HEK293 (cell line): ENCODE measurements at regions not wholly inside any gene's neighbourhood (a gene's known extent, or its start where the extent isn't known, plus 50 kb on each side); places are given as distances from the start of the nearest gene placed in this dataset.

Source experiments
- HOXA7 ChIP-seq: sonication (generic); formaldehyde crosslinking; IDR thresholded peaks from 2 replicates; pipeline ENCODE4 v1.8.1; 2022; ENCODE audit warnings: missing genetic modification reagents, borderline replicate concordance
- KLF7 ChIP-seq: fragments of 450-650 bp; formaldehyde crosslinking; IDR thresholded peaks from 2 replicates; pipeline ENCODE4 v1.5.1; 2016; ENCODE audit warnings: missing biosample characterization, missing genetic modification characterization, borderline replicate concordance
- MYNN ChIP-seq: fragments of 450-650 bp; formaldehyde crosslinking; IDR thresholded peaks from 2 replicates; pipeline ENCODE4 v1.5.1; 2016; ENCODE audit warnings: missing biosample characterization, missing genetic modification characterization, borderline replicate concordance
- SP3 ChIP-seq: fragments of 450-650 bp; formaldehyde crosslinking; IDR thresholded peaks from 2 replicates; pipeline ENCODE4 v1.5.1; 2016; ENCODE audit warnings: missing biosample characterization, missing genetic modification characterization
- ZBTB1 ChIP-seq: fragments of 450-650 bp; formaldehyde crosslinking; IDR thresholded peaks from 2 replicates; pipeline ENCODE4 v1.5.1; 2016; ENCODE audit warnings: missing biosample characterization, missing genetic modification characterization
- ZBTB17 ChIP-seq: fragments of 450-650 bp; formaldehyde crosslinking; IDR thresholded peaks from 2 replicates; pipeline ENCODE4 v1.5.1; 2016; ENCODE audit warnings: missing biosample characterization, missing genetic modification characterization
- ZFHX2 ChIP-seq: fragments of 450-650 bp; formaldehyde crosslinking; conservative IDR thresholded peaks from 2 replicates; pipeline ENCODE4 v1.5.1; 2016; ENCODE audit warnings: missing biosample characterization, missing genetic modification characterization
- ZNF133 ChIP-seq: fragments of 450-650 bp; formaldehyde crosslinking; IDR thresholded peaks from 2 replicates; pipeline ENCODE4 v1.5.1; 2016; ENCODE audit warnings: missing biosample characterization, missing genetic modification characterization
- ZNF146 ChIP-seq: fragments of 450-650 bp; formaldehyde crosslinking; IDR thresholded peaks from 2 replicates; pipeline ENCODE4 v1.5.1; 2016; ENCODE audit warnings: missing biosample characterization, missing genetic modification characterization
- ZNF155 ChIP-seq: fragments of 450-650 bp; formaldehyde crosslinking; IDR thresholded peaks from 2 replicates; pipeline ENCODE4 v1.5.1; 2016; ENCODE audit warnings: missing biosample characterization, missing genetic modification characterization
- ZNF169 ChIP-seq: fragments of 450-650 bp; formaldehyde crosslinking; IDR thresholded peaks from 2 replicates; pipeline ENCODE4 v1.5.1; 2016; ENCODE audit warnings: missing biosample characterization, missing genetic modification characterization
- ZNF529 ChIP-seq: fragments of 450-650 bp; formaldehyde crosslinking; IDR thresholded peaks from 2 replicates; pipeline ENCODE4 v1.5.1; 2017; ENCODE audit warnings: missing genetic modification characterization, missing biosample characterization; ENCODE audit not compliant: insufficient replicate concordance
- ZNF596 ChIP-seq: fragments of 450-650 bp; IDR thresholded peaks from 2 replicates; pipeline ENCODE4 v1.5.0; 2018; ENCODE audit warnings: missing biosample characterization, mild to moderate bottlenecking, missing genetic modification characterization, moderate library complexity
- ZNF623 ChIP-seq: fragments of 450-650 bp; formaldehyde crosslinking; IDR thresholded peaks from 2 replicates; pipeline ENCODE4 v1.5.1; 2016; ENCODE audit warnings: missing biosample characterization, missing genetic modification characterization
- ZNF626 ChIP-seq: fragments of 450-650 bp; sonication (Bioruptor Pico); formaldehyde crosslinking; IDR thresholded peaks from 2 replicates; pipeline ENCODE4 v1.5.1; 2018; ENCODE audit warnings: missing biosample characterization, missing genetic modification characterization, inconsistent platforms
- ZNF792 ChIP-seq: fragments of 450-650 bp; formaldehyde crosslinking; IDR thresholded peaks from 2 replicates; pipeline ENCODE4 v1.5.1; 2016; ENCODE audit warnings: missing biosample characterization, missing genetic modification characterization
- TF ChIP-seq, protein P1 (sequence below): fragments of 450-650 bp; formaldehyde crosslinking; IDR thresholded peaks from 2 replicates; pipeline ENCODE4 v1.5.1; 2016; ENCODE audit warnings: missing biosample characterization, missing genetic modification characterization
- TF ChIP-seq, protein P2 (sequence below): fragments of 450-650 bp; formaldehyde crosslinking; IDR thresholded peaks from 2 replicates; pipeline ENCODE4 v1.5.1; 2017; ENCODE audit warnings: missing biosample characterization, missing genetic modification characterization
- TF ChIP-seq, protein P3 (sequence below): fragments of 450-650 bp; formaldehyde crosslinking; IDR thresholded peaks from 2 replicates; pipeline ENCODE4 v1.5.1; 2016; ENCODE audit warnings: missing biosample characterization, missing genetic modification characterization
- TF ChIP-seq, protein P4 (sequence below): fragments of 450-650 bp; formaldehyde crosslinking; IDR thresholded peaks from 2 replicates; pipeline ENCODE4 v1.5.1; 2016; ENCODE audit warnings: missing biosample characterization, missing genetic modification characterization, borderline replicate concordance
- TF ChIP-seq, protein P5 (sequence below): fragments of 450-650 bp; formaldehyde crosslinking; IDR thresholded peaks from 2 replicates; pipeline ENCODE4 v1.5.1; 2016; ENCODE audit warnings: missing biosample characterization, missing genetic modification characterization
- TF ChIP-seq, protein P6 (sequence below): fragments of 450-650 bp; formaldehyde crosslinking; IDR thresholded peaks from 2 replicates; pipeline ENCODE4 v1.5.1; 2016; ENCODE audit warnings: missing biosample characterization, missing genetic modification characterization
- TF ChIP-seq, protein P7 (sequence below): fragments of 450-650 bp; formaldehyde crosslinking; IDR thresholded peaks from 2 replicates; pipeline ENCODE4 v1.5.1; 2016; ENCODE audit warnings: missing biosample characterization, missing genetic modification characterization
- TF ChIP-seq, protein P8 (sequence below): fragments of 450-650 bp; formaldehyde crosslinking; IDR thresholded peaks from 2 replicates; pipeline ENCODE4; 2016; ENCODE audit warnings: missing biosample characterization, missing genetic modification characterization
- TF ChIP-seq, protein P9 (sequence below): fragments of 450-650 bp; IDR thresholded peaks from 2 replicates; pipeline ENCODE4 v1.5.1; 2018; ENCODE audit warnings: missing biosample characterization, mild to moderate bottlenecking, missing genetic modification characterization

DNA sequence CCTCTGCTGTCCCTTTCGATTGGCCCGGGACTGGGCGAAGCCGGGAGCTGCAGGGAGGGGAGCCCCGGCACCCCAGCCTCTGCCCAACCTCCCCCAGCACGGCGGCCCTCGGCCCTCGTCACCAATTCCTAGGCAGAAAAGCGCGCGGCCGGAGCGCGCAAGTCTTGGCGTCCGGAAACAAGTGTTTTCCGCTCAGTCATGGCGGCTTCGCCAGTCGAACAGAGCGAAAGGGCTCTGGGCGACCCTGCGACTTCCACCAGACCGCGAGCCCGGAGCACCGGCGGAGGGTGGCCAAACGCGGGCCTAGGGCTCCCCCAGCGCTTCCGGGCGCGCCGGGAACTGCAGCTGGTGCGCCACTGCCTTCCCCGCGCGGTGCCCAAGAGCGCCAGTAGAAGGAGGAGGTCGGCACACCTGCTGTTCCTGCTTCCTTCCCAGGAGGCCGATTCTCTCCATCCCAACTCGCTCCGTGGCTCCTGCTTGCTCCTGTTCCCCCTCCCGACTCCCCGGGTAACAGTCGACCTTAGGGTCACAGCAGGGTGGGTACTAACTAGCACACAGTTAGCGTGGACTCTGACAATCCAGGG is 729.9 kb downstream of the ZWINT start (continued):
- TF ChIP-seq ZNF155 (no peak), SP3 (tag by site-specific recombination) (no peak), MYNN (tag by site-specific recombination) (no peak), ZNF529 (tag by site-specific recombination) (no peak), ZNF623 (tag by site-specific recombination) (no peak), ZFHX2 (tag by site-specific recombination) (no peak), ZNF626 (tag by site-specific recombination) (no peak), ZNF792 (tag by site-specific recombination) (no peak), ZNF146 (tag by site-specific recombination) (no peak), HOXA7 (no peak), ZNF596 (tag by site-specific recombination) (no peak), ZNF169 (tag by site-specific recombination) (no peak), KLF7 (tag by site-specific recombination) (no peak), ZBTB17 (peak; percentile 89), ZNF133 (no peak), ZBTB1 (tag by site-specific recombination) (0 out of 2 replicates have a peak, but pooled peaks have one; percentile 2)
- TF ChIP-seq, protein P1, sequence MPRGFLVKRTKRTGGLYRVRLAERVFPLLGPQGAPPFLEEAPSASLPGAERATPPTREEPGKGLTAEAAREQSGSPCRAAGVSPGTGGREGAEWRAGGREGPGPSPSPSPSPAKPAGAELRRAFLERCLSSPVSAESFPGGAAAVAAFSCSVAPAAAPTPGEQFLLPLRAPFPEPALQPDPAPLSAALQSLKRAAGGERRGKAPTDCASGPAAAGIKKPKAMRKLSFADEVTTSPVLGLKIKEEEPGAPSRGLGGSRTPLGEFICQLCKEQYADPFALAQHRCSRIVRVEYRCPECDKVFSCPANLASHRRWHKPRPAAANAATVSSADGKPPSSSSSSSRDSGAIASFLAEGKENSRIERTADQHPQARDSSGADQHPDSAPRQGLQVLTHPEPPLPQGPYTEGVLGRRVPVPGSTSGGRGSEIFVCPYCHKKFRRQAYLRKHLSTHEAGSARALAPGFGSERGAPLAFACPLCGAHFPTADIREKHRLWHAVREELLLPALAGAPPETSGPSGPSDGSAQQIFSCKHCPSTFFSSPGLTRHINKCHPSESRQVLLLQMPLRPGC (tag by site-specific recombination), result no peak
- TF ChIP-seq, protein P2, sequence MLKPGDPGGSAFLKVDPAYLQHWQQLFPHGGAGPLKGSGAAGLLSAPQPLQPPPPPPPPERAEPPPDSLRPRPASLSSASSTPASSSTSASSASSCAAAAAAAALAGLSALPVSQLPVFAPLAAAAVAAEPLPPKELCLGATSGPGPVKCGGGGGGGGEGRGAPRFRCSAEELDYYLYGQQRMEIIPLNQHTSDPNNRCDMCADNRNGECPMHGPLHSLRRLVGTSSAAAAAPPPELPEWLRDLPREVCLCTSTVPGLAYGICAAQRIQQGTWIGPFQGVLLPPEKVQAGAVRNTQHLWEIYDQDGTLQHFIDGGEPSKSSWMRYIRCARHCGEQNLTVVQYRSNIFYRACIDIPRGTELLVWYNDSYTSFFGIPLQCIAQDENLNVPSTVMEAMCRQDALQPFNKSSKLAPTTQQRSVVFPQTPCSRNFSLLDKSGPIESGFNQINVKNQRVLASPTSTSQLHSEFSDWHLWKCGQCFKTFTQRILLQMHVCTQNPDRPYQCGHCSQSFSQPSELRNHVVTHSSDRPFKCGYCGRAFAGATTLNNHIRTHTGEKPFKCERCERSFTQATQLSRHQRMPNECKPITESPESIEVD (tag by site-specific recombination), result no peak
- TF ChIP-seq, protein P3, sequence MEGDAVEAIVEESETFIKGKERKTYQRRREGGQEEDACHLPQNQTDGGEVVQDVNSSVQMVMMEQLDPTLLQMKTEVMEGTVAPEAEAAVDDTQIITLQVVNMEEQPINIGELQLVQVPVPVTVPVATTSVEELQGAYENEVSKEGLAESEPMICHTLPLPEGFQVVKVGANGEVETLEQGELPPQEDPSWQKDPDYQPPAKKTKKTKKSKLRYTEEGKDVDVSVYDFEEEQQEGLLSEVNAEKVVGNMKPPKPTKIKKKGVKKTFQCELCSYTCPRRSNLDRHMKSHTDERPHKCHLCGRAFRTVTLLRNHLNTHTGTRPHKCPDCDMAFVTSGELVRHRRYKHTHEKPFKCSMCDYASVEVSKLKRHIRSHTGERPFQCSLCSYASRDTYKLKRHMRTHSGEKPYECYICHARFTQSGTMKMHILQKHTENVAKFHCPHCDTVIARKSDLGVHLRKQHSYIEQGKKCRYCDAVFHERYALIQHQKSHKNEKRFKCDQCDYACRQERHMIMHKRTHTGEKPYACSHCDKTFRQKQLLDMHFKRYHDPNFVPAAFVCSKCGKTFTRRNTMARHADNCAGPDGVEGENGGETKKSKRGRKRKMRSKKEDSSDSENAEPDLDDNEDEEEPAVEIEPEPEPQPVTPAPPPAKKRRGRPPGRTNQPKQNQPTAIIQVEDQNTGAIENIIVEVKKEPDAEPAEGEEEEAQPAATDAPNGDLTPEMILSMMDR (tag by site-specific recombination), result peak; percentile 92
- TF ChIP-seq, protein P4, sequence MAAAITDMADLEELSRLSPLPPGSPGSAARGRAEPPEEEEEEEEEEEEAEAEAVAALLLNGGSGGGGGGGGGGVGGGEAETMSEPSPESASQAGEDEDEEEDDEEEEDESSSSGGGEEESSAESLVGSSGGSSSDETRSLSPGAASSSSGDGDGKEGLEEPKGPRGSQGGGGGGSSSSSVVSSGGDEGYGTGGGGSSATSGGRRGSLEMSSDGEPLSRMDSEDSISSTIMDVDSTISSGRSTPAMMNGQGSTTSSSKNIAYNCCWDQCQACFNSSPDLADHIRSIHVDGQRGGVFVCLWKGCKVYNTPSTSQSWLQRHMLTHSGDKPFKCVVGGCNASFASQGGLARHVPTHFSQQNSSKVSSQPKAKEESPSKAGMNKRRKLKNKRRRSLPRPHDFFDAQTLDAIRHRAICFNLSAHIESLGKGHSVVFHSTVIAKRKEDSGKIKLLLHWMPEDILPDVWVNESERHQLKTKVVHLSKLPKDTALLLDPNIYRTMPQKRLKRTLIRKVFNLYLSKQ, result no peak
- TF ChIP-seq, protein P5, sequence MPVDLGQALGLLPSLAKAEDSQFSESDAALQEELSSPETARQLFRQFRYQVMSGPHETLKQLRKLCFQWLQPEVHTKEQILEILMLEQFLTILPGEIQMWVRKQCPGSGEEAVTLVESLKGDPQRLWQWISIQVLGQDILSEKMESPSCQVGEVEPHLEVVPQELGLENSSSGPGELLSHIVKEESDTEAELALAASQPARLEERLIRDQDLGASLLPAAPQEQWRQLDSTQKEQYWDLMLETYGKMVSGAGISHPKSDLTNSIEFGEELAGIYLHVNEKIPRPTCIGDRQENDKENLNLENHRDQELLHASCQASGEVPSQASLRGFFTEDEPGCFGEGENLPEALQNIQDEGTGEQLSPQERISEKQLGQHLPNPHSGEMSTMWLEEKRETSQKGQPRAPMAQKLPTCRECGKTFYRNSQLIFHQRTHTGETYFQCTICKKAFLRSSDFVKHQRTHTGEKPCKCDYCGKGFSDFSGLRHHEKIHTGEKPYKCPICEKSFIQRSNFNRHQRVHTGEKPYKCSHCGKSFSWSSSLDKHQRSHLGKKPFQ (tag by site-specific recombination), result no peak
- TF ChIP-seq, protein P6, sequence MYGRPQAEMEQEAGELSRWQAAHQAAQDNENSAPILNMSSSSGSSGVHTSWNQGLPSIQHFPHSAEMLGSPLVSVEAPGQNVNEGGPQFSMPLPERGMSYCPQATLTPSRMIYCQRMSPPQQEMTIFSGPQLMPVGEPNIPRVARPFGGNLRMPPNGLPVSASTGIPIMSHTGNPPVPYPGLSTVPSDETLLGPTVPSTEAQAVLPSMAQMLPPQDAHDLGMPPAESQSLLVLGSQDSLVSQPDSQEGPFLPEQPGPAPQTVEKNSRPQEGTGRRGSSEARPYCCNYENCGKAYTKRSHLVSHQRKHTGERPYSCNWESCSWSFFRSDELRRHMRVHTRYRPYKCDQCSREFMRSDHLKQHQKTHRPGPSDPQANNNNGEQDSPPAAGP (tag by site-specific recombination), result no peak
- TF ChIP-seq, protein P7, sequence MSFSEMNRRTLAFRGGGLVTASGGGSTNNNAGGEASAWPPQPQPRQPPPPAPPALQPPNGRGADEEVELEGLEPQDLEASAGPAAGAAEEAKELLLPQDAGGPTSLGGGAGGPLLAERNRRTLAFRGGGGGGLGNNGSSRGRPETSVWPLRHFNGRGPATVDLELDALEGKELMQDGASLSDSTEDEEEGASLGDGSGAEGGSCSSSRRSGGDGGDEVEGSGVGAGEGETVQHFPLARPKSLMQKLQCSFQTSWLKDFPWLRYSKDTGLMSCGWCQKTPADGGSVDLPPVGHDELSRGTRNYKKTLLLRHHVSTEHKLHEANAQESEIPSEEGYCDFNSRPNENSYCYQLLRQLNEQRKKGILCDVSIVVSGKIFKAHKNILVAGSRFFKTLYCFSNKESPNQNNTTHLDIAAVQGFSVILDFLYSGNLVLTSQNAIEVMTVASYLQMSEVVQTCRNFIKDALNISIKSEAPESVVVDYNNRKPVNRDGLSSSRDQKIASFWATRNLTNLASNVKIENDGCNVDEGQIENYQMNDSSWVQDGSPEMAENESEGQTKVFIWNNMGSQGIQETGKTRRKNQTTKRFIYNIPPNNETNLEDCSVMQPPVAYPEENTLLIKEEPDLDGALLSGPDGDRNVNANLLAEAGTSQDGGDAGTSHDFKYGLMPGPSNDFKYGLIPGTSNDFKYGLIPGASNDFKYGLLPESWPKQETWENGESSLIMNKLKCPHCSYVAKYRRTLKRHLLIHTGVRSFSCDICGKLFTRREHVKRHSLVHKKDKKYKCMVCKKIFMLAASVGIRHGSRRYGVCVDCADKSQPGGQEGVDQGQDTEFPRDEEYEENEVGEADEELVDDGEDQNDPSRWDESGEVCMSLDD (tag by site-specific recombination), result no peak
- TF ChIP-seq, protein P8, sequence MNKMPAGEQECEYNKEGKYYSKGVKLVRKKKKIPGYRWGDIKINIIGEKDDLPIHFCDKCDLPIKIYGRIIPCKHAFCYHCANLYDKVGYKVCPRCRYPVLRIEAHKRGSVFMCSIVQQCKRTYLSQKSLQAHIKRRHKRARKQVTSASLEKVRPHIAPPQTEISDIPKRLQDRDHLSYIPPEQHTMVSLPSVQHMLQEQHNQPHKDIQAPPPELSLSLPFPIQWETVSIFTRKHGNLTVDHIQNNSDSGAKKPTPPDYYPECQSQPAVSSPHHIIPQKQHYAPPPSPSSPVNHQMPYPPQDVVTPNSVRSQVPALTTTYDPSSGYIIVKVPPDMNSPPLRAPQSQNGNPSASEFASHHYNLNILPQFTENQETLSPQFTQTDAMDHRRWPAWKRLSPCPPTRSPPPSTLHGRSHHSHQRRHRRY (tag by site-specific recombination), result no peak
- TF ChIP-seq, protein P9, sequence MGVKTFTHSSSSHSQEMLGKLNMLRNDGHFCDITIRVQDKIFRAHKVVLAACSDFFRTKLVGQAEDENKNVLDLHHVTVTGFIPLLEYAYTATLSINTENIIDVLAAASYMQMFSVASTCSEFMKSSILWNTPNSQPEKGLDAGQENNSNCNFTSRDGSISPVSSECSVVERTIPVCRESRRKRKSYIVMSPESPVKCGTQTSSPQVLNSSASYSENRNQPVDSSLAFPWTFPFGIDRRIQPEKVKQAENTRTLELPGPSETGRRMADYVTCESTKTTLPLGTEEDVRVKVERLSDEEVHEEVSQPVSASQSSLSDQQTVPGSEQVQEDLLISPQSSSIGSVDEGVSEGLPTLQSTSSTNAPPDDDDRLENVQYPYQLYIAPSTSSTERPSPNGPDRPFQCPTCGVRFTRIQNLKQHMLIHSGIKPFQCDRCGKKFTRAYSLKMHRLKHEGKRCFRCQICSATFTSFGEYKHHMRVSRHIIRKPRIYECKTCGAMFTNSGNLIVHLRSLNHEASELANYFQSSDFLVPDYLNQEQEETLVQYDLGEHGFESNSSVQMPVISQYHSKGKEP (tag by site-specific recombination), result no peak
